Neutrophil (primary cell): ENCODE measurements at regions not wholly inside any gene's neighbourhood (a gene's known extent, or its start where the extent isn't known, plus 50 kb on each side); places are given as distances from the start of the nearest gene placed in this dataset.
"Not testable (repeated sequence)": the region's sequence is repeated elsewhere in the genome, so short reads cannot be mapped to it uniquely, and the experiment has no call there.

Experiments
- H3K27ac ChIP-seq: fragments of 200-600 bp; sonication (generic); 2 replicates; pipeline ENCODE4 v1.5.1; 2016; ENCODE audit warnings: mild to moderate bottlenecking, moderate library complexity
- H3K27me3 ChIP-seq: fragments of 200-600 bp; sonication (generic); 2 replicates; pipeline ENCODE4 v1.6.0; 2016; ENCODE audit warnings: mild to moderate bottlenecking
- H3K36me3 ChIP-seq: fragments of 200-600 bp; sonication (generic); 2 replicates; pipeline ENCODE4 v1.5.1; 2017
- H3K4me1 ChIP-seq, 2 experiments: fragments of 200-600 bp in 1 of 2; sonication (generic) in 1 of 2; 1 replicate in 1 of 2; 2 replicates in 1 of 2; pipeline versions ENCODE4 v1.5.1 to v1.6.1; 2013 to 2016; ENCODE audit warnings: low read depth in 1 of 2, low read length in 1 of 2, mild to moderate bottlenecking in 1 of 2, moderate library complexity in 1 of 2; ENCODE audit not compliant: control insufficient read depth in 1 of 2, insufficient read depth in 1 of 2
- H3K4me3 ChIP-seq, 2 experiments: fragments of 200-600 bp in 1 of 2; sonication (generic) in 1 of 2; 1 replicate in 1 of 2; 2 replicates in 1 of 2; pipeline ENCODE4 v1.5.1; 2013 to 2016; ENCODE audit warnings: low read depth in 1 of 2, low read length in 1 of 2, mild to moderate bottlenecking in 1 of 2, moderate library complexity in 1 of 2
- H3K9me3 ChIP-seq: fragments of 200-600 bp; sonication (generic); 2 replicates; pipeline ENCODE4 v1.5.1; 2016
- TF ChIP-seq, protein P1 (sequence below): fragments of 200-600 bp; sonication (generic); IDR thresholded peaks from 2 replicates; pipeline ENCODE4 v1.5.1; 2016; ENCODE audit warnings: antibody characterized with exemption

DNA sequence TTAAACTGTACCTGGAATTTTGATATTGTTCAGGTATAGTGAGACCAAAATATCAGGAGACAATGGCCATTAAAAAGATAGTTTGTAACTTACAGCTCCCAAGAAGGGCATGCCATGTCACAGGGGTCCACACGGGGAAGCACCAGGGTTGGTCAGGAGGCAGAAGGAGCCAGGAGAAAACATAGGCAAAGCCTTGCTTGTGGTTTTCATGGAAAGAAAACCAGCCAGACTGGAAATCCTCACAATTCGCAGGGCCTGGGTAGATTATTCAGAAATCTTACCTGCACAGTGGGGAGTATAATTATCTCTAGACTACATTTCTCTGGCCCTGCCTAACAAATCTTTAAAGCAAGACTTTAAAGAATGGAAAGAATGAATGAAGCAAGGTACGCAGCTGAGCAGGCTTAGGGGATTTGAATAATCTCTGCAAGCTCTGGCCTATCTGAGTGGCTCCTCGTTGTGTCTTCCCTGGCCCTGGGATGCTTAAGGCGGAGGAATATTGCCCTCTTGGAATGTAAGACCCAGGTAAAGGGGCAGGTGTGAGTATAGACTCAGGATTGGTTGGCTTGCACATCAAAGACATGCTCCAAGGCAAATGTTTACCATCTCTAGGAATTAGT is 66.9 kb upstream of the CDC42EP3 start:
- Histone ChIP-seq H3K9me3 (no peaks in the 10 kb centered on the region), H3K4me3 (no peak overlapping the region), H3K27me3 (no peaks in the 10 kb centered on the region), H3K27ac (no peak overlapping the region), H3K36me3 (no peaks in the 10 kb centered on the region), H3K4me1 (peaks cover 15 to 25% of the 10 kb centered on the region in 2 experiments)
- TF ChIP-seq, protein P1, sequence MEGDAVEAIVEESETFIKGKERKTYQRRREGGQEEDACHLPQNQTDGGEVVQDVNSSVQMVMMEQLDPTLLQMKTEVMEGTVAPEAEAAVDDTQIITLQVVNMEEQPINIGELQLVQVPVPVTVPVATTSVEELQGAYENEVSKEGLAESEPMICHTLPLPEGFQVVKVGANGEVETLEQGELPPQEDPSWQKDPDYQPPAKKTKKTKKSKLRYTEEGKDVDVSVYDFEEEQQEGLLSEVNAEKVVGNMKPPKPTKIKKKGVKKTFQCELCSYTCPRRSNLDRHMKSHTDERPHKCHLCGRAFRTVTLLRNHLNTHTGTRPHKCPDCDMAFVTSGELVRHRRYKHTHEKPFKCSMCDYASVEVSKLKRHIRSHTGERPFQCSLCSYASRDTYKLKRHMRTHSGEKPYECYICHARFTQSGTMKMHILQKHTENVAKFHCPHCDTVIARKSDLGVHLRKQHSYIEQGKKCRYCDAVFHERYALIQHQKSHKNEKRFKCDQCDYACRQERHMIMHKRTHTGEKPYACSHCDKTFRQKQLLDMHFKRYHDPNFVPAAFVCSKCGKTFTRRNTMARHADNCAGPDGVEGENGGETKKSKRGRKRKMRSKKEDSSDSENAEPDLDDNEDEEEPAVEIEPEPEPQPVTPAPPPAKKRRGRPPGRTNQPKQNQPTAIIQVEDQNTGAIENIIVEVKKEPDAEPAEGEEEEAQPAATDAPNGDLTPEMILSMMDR = no peak

DNA sequence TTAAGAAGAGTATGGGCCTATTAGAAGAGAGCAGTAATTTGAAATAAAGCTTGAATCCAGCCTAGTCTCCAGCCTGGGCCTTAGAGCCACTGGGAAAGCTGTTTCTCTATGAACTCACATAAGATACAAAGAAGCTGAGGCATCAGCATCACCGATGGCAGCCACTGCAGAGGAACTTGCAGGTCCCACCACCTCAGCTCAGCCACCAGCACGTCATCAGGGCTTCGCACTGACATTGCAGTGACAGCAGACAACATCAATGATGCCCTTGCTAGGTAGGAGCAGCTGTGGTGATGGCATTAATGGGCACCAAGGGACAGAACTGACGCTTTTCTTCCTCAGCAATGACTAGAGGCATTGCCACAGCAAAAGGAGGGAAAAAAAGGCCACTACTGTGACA is 67.7 kb upstream of the CDC42EP3 start:
- TF ChIP-seq, protein P1 = no peak
- peaks cover 13 to 19% of the 10 kb centered on the region in 2 experiments for H3K4me1 ChIP-seq
- no peaks in the 10 kb centered on the region for H3K36me3 ChIP-seq

DNA sequence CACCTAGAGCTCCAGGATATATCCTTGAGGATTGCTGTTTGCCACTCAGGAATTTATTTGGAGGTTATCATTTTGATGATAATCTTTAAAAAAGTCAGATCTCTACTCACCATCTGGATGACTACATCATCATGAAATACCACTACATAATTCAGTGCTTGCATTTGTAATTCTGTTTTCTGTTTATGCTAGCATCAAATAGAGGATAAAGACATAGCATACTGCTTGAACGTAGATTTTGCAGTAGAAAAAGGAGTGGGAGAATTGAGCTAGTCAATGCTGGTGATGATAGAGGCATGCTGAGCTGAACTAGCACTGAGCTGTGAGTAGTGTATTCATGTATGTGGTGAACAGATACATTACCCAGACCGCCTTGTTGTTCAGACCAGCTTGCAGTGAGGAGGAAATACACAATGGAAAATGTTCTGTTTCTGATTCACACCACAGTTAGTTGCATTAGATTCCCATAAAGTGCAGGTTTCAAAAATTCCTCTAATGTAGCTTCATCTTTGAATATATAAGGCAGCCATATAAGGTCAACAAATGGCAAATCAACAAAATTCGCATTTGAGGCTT is 68.8 kb upstream of the CDC42EP3 start:
- no peaks in the 10 kb centered on the region for H3K27me3 ChIP-seq
- H3K27ac ChIP-seq = no peak overlapping the region
- H3K4me1 ChIP-seq = peaks cover 4 to 8% of the 10 kb centered on the region in 2 experiments
- H3K36me3 ChIP-seq = no peaks in the 10 kb centered on the region
- TF ChIP-seq, protein P1 = no peak
- H3K9me3 ChIP-seq = no peaks in the 10 kb centered on the region
- no peak overlapping the region for H3K4me3 ChIP-seq

More for the DNA sequence above, 67.7 kb upstream of the CDC42EP3 start:
- Histone ChIP-seq H3K9me3 (no peaks in the 10 kb centered on the region), H3K4me3 (no peak overlapping the region), H3K27me3 (no peaks in the 10 kb centered on the region), H3K27ac (no peak overlapping the region)

DNA sequence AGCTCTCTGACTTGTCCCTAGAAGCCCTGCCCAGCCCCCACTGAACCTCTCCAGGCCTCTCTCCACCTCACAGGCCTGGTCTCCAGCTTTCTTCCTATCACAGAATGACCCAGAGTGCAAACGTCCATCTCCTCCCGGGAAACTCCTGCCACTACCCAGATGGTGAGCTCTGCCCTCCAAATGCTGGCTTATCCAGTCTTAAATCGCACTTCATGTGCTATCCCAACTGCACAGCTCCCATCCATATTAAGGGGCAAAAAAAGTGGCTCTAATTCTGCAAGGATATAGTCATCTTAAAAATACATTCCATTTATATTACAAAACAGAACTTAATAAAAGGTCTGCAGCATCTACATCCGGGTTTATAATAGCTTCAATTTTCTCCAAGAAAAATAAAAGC is 70.8 kb upstream of the CDC42EP3 start:
- no peaks in the 10 kb centered on the region for H3K9me3 ChIP-seq
- H3K36me3 ChIP-seq = no peaks in the 10 kb centered on the region
- no peaks in the 10 kb centered on the region for H3K27me3 ChIP-seq
- TF ChIP-seq, protein P1 = no peak
- no peaks in the 10 kb centered on the region for H3K4me1 ChIP-seq
- H3K27ac ChIP-seq = no peak overlapping the region
- no peak overlapping the region for H3K4me3 ChIP-seq

DNA sequence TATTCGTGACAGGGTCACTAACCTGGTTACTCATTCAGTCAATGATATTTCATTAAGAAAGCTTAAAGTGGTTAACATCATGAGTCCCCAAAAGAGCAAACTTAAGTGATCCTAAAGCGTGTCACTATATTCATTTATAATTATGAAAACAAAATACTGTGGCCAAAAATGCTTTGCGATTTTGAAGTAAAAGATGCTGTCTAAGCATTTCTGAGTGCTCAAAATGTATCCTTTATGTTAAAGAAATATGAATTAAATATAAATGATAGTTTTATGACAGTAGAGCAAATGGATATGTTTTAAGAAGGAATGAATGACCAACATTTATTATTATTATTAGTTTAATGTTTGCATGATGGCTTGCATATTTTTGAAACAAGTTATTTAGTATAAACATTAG is 72.6 kb upstream of the CDC42EP3 start:
- no peaks in the 10 kb centered on the region for H3K27me3 ChIP-seq
- H3K36me3 ChIP-seq = no peaks in the 10 kb centered on the region
- H3K9me3 ChIP-seq = no peaks in the 10 kb centered on the region
- TF ChIP-seq, protein P1 = no peak
- H3K27ac ChIP-seq = no peak overlapping the region
- peaks cover 2 to 8% of the 10 kb centered on the region in 2 experiments for H3K4me1 ChIP-seq
- no peak overlapping the region for H3K4me3 ChIP-seq

DNA sequence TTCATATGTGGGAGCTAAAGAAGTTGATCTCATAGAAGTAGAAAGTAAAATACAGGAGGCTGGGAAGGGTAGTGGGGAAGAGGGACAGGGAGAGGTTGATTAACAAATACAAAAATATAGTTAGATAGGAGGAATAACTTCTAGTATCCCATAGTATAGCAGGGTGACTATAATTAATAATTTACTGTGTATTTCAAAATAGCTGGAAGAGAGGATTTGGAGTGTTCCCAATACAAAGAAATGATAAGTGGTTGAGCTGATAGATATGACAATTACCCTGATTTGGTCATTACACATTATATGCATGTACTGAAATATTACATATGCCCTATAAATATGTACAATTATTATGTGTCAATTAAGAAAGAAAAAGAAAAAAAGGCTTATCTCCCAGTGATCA is 73.5 kb upstream of the CDC42EP3 start:
- peaks cover 11 to 18% of the 10 kb centered on the region in 2 experiments for H3K4me1 ChIP-seq
- H3K27me3 ChIP-seq, H3K27ac ChIP-seq, H3K36me3 ChIP-seq, H3K4me3 ChIP-seq, H3K9me3 ChIP-seq: not testable (repeated sequence)

DNA sequence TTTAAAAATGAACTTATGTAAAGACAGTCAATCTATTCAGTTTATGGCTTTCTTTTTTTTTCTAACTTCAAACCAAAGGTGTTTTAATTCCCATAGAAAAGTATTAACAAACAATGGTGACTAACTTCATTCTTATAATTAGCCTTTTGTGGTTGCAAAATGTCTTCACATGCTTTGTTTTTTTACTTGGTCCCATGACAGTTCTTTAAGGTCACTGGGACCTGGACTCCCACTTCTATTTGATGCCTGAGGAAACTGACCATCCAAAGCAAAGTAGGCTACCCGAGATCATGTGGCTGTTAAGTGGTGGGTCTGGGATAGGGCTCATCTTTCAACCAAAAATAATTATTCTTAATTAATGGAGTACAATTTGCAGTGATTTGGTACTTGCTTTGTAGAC is 74.6 kb upstream of the CDC42EP3 start:
- H3K27me3 ChIP-seq, H3K27ac ChIP-seq, H3K4me3 ChIP-seq, H3K9me3 ChIP-seq, H3K36me3 ChIP-seq: not testable (repeated sequence)
- peaks cover 22 to 28% of the 10 kb centered on the region in 2 experiments for H3K4me1 ChIP-seq
